Ishikawa (cell line): ENCODE measurements at regions not wholly inside any gene's neighbourhood (a gene's known extent, or its start where the extent isn't known, plus 50 kb on each side); places are given as distances from the start of the nearest gene placed in this dataset.

Experiments
- CEBPB ChIP-seq: IDR thresholded peaks from 2 replicates; pipeline ENCODE4 v1.6.1; 2012
- CREB1 ChIP-seq: IDR thresholded peaks from 2 replicates; pipeline ENCODE4 v1.6.1; 2012; ENCODE audit warnings: low read depth
- EGR1 ChIP-seq: IDR thresholded peaks from 2 replicates; pipeline ENCODE4 v1.6.1; 2012
- EP300 ChIP-seq: IDR thresholded peaks from 2 replicates; pipeline ENCODE4 v1.6.1; 2012; ENCODE audit warnings: borderline replicate concordance
- FOXM1 ChIP-seq: IDR thresholded peaks from 2 replicates; pipeline ENCODE4 v1.6.1; 2012; ENCODE audit warnings: low read depth, borderline replicate concordance
- RAD21 ChIP-seq: IDR thresholded peaks from 2 replicates; pipeline ENCODE4 v1.6.1; 2012; ENCODE audit warnings: low read depth
- TAF1 ChIP-seq: IDR thresholded peaks from 2 replicates; pipeline ENCODE4 v1.6.1; 2012; ENCODE audit warnings: low read depth, mild to moderate bottlenecking
- TCF12 ChIP-seq: IDR thresholded peaks from 2 replicates; pipeline ENCODE4 v1.6.1; 2012; ENCODE audit warnings: low read depth
- USF1 ChIP-seq: IDR thresholded peaks from 2 replicates; pipeline ENCODE4 v1.6.1; 2012
- YY1 ChIP-seq: IDR thresholded peaks from 2 replicates; pipeline ENCODE4 v1.6.1; 2012; ENCODE audit warnings: low read depth
- ZBTB7A ChIP-seq: IDR thresholded peaks from 2 replicates; pipeline ENCODE4 v1.6.1; 2012; ENCODE audit warnings: low read depth
- TF ChIP-seq, protein P1 (sequence below): IDR thresholded peaks from 2 replicates; pipeline ENCODE4 v1.6.1; 2012; ENCODE audit warnings: low read depth, mild to moderate bottlenecking
- TF ChIP-seq, protein P2 (sequence below): IDR thresholded peaks from 2 replicates; pipeline ENCODE4 v1.6.1; 2012

DNA sequence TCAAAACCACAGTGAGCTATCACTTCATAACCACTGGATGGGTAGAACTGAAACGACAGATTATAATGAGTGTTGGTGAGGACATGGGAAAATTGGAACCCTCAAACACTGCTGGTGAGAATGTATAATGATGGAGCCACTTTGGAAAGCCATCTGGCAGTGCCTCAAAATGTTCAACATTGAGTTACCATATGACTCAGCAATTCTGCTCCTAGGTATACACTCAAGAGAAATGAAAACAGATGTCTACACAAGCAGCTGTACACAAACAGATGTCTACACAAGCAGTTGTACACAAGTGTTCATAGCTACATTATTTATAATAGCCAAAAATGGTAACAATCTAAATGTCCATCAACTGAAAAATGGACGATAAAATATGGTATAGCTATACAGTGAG is 143.9 kb downstream of the PDGFRA start:
- no peak for TF ChIP-seq EP300
- TF ChIP-seq, protein P1, sequence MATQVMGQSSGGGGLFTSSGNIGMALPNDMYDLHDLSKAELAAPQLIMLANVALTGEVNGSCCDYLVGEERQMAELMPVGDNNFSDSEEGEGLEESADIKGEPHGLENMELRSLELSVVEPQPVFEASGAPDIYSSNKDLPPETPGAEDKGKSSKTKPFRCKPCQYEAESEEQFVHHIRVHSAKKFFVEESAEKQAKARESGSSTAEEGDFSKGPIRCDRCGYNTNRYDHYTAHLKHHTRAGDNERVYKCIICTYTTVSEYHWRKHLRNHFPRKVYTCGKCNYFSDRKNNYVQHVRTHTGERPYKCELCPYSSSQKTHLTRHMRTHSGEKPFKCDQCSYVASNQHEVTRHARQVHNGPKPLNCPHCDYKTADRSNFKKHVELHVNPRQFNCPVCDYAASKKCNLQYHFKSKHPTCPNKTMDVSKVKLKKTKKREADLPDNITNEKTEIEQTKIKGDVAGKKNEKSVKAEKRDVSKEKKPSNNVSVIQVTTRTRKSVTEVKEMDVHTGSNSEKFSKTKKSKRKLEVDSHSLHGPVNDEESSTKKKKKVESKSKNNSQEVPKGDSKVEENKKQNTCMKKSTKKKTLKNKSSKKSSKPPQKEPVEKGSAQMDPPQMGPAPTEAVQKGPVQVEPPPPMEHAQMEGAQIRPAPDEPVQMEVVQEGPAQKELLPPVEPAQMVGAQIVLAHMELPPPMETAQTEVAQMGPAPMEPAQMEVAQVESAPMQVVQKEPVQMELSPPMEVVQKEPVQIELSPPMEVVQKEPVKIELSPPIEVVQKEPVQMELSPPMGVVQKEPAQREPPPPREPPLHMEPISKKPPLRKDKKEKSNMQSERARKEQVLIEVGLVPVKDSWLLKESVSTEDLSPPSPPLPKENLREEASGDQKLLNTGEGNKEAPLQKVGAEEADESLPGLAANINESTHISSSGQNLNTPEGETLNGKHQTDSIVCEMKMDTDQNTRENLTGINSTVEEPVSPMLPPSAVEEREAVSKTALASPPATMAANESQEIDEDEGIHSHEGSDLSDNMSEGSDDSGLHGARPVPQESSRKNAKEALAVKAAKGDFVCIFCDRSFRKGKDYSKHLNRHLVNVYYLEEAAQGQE: no peak
- TF ChIP-seq, protein P2, sequence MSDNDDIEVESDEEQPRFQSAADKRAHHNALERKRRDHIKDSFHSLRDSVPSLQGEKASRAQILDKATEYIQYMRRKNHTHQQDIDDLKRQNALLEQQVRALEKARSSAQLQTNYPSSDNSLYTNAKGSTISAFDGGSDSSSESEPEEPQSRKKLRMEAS: no peak
- no peak for TF ChIP-seq ZBTB7A
- no peak for TF ChIP-seq CREB1
- no peak for TF ChIP-seq TCF12
- no peak for TF ChIP-seq RAD21
- no peak for TF ChIP-seq TAF1
- TF ChIP-seq EGR1: no peak
- TF ChIP-seq FOXM1: no peak
- TF ChIP-seq CEBPB: no peak
- TF ChIP-seq USF1: no peak
- TF ChIP-seq YY1: no peak
